CMK (cell line): ENCODE measurements at regions not wholly inside any gene's neighbourhood (a gene's known extent, or its start where the extent isn't known, plus 50 kb on each side); places are given as distances from the start of the nearest gene placed in this dataset.

Source experiments
- DNase-seq: peaks from one replicate; pipeline ENCODE4 v3.0.0-alpha.2; 2010; ENCODE audit warnings: low read depth

DNA sequence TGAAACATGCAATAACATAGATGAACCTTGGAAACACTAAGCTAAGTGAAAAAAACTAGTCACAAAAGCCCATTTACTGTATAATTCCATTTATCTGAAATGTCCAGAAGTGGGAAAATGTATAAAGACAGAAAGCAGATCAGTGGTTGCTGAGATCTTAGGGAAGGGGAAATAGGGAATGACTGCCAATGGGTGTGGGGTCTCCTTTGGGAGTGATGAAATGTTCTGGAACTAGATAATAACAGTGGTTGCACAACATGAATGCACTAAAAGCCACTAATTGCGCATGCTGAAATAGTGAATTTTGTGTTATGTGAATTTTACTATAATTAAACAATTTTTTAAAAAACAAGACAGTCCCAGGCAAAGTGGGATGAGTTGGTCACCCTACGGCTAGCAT, 472.8 kb downstream of the CCDC171 start:
- no peak for DNase-seq

DNA sequence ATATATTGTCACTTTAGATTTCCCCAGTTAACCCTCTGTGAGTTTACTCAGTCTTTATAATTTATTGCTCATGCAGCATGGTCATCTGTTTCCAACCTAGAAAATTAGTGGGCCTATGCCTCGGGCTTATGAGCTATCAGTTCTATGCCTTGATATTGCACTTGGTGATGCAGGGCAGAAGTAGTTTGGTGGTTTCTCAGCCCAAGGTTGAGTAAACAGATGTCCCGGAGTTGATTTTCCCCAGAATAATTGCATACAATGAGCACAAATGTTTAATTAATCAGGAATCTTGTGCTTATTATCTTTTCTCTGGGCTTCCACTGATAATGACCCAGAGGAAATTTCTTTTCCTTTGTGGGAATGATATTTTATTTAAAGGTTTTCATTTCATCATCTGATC, 474.0 kb downstream of the CCDC171 start:
- no peak for DNase-seq

DNA sequence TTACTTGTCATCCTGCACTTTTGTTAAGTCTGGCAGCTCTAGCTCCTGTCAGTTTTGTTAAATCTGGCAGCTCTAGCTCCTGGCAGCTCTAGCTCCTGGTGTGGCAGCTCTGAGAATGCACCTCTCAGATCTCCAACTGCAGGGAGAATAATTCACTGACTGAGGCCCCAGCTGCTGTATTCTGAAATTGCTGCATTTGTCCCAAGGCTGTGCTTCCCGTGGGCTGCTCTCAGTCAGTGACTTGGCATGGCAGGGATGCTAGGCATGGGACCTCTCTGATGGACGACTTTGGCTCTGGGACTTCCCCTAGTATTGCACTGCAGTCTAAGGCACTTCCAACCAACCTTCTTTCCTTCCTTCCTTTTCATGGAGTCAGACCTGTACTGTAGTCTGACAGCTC, 475.7 kb downstream of the CCDC171 start:
- no peak for DNase-seq

DNA sequence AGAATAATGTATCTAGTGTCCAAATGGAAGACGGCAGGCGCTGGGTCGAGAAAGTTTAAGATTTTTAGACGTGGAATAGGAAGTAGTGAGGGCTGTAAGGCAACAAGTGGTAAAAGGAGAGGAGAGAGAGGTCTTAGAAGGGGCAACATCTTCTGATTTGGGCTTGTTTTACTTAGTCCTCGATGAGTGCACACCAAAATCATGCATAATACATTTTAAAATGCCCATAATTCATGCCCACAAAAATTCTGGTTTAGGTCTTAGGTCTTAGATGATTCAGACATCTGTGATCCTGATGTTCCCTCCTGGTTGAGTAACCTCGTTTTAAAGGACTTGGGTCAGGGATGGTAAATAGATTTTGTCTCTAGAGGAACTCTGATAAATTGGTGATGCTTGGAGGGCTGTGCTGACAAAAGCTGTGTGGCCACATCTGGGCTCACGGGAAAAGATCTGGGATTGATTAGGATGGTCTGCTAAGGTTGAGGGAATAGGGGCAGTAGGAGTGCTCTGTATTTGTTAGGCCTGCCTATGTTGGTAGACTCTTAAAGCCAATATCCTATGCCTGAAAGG, 476.3 kb downstream of the CCDC171 start:
- DNase-seq = no peak

DNA sequence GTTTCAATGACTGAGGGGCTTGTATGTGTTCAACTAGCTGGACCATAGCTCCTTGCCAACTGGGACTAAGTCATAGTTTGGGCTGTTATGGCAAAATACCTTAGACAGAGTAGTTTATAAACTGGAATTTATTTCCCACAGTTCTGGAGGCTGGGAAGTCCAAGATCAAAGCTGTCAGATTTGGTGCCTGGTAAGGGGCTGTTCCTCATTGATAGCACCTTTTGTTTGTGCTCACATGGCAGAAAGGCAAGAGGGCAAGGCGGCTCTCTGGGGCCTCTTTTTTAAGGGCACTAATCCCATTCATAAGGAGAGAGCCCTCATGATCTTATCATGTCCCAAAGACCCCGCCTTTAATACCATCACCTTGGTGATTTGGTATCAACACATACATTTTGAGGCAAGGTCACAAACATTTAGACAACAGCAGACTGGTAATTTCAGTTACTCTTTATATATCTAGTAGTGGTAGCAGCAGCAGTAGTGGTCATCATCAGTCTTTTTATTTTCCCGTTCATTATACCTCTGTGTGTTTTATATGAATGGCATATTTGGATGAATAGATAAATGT, 477.0 kb downstream of the CCDC171 start:
- no peak for DNase-seq

DNA sequence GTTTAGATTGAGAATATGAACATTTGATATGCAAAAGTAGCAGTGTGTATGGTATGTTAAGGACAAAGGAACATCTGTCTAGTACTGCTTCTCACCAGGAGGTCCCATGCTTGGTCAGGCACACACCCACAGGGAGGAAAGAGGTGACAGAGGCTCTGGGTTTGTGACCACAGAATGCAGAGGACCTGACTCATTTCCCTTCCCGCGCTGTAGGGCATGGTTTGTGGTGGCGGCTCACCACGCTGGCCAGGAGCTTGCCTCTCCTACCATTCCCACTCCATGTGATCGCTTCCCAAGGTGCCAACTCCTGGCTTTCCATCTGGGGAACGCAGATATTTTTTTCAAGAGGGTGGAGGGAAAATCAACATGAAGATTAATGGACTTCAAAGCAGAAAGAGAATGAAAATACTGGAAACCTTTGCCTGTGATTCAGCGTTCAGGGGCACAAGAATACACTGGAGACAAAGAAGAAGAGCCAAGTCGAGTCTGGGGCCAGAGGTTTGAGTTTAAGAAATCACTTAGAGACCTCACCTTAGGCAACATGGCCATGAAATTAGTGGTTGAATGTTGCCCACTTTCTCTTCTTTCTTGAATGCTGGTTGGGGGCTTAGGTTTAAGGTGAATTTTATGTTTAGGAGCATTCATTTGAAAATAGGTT, 477.8 kb downstream of the CCDC171 start:
- no peak for DNase-seq

DNA sequence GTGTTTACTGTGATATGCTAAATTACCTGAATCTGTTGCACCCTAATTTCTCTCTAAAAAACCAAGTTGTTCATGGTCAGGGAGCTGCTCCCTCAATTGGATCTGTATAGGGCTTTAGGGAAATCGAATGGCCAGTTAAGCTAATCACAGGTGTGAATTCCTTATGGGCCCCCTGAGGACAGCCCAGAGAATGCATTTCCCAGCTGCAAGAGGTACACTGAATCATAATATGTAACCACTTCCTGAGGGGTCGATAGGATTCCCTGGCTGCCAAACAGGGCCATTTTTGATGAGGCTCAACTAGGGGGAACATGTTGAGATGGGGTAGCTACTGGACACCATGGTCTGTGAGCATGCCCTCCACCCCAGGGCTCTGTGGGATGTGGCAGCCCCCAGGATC, 478.6 kb downstream of the CCDC171 start:
- no peak for DNase-seq

DNA sequence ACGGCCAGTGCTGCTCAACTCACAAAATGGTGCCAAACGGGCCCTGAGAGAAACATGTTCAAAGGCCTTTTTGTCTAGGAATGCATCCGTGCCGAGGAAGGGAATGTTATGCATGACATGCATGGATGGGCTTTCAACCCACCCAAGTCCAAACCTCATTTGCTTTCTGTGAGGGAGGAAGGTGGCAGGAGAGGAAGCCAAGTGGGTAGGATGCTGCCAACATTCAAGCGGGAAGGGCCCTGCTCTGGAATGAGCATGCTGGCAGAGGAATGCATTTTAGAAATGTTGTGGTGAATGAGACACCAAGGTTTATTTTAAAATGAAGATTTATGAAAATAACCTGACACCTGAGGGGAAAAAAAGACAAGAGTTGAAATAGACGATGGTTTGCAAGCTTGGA, 479.1 kb downstream of the CCDC171 start:
- no peak for DNase-seq

DNA sequence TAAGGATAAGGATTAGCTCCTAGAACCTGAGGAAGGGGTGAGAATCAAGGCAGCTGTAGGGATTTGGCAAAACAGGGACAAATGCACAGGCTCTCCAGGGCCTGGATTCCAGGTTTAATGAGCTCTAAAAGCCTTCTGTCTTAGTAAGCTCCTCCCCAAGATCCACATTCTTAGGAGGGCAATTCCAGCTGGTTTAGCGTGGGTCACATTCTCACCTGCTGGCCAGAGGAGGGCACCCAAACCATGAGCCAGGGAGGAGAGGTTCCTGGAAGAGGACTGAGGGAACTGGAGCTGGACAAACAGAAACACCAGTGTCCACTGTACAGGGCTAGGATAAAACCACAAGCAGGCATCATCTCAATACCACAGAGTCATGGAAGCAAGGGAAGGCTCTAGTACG, 480.0 kb downstream of the CCDC171 start:
- DNase-seq = no peak

DNA sequence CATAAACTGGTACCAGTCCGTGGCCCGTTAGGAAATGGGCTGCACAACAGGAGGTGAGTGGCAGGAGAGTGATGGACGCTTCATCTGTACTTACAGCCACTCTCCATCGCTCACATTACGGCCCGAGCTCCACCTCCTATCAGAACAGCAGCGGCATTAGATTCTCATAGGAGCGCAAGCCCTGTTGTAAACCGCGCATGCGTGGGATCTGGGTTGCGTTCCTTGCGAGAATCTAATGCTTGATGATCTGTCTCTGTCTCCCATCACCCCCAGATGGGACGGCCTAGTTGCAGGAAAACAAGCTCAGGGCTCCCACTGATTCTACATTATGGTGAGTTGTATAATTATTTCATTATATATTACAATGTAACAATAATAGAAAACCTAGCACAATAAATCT, 480.4 kb downstream of the CCDC171 start:
- DNase-seq = no peak

DNA sequence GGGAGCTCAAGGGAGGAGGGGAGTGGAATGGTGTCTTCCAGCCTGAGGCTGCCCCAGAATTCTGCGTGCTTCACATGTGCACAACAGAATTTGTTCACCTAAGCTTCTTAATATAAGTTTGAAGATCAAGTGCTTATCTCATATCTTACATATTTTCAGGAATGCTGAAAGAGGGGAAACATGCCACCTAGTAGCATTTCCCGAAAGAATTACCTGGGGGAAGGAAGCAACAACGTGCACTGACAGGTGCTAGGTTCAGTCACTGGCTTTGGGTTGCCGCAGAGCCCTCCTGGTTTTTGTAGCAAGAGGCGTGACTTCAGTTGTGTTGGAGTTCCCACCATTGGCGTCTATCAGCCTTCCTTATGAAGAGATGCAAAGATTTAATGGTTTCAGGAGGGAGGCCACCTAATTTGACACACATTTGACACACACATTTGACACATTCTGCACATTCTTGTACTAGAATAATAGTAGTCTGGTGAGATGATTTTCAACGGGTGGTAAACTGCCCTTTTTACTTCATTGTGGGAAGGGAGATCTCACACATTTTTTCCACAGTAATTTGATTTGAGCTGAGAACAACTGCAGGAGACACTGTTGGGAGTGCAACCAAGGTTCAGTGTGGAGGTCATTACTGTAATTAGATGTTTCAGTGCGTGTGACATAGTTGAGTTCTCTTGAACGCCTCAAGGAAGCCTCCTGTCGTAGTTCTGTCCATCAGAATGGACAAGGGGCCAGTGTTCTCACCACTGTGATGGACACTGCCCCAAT, 481.3 kb downstream of the CCDC171 start:
- no peak for DNase-seq

DNA sequence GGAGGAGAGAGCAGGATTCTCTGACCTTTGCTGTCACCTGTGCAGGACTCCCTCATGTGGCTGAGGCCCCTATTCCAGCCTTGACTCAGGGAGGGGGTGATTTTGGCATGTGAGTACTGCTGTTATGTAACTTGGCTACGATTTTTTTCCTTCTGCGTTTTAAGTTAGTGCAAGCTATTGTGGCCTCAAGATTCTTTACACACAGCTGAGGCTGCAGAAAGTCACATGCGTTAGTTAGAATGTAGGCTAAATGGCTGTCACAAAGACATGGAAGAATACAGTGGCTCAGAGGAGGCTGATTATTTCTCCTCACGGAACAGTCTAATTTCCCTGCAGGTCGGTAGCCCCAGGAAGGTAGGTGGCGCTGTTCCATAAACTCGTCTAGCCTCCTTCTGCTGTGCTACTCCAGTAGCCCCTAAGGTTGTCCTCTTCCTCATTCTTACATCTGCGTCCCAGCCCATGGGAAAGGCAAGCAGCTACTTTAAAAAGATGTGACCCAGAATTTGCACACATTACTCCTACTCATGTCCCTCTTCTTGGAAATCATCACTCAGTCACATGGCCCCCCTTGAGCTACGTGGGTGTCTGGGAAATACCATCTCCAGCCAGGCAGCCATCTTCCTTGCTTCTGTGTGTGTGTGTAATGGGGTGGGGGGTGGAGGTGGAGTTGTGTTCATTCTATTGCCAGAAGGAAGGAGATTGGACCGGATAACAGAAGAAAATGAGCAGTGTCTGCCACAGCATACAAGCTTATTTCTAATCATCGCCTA, 486.6 kb downstream of the CCDC171 start:
- DNase-seq = no peak

DNA sequence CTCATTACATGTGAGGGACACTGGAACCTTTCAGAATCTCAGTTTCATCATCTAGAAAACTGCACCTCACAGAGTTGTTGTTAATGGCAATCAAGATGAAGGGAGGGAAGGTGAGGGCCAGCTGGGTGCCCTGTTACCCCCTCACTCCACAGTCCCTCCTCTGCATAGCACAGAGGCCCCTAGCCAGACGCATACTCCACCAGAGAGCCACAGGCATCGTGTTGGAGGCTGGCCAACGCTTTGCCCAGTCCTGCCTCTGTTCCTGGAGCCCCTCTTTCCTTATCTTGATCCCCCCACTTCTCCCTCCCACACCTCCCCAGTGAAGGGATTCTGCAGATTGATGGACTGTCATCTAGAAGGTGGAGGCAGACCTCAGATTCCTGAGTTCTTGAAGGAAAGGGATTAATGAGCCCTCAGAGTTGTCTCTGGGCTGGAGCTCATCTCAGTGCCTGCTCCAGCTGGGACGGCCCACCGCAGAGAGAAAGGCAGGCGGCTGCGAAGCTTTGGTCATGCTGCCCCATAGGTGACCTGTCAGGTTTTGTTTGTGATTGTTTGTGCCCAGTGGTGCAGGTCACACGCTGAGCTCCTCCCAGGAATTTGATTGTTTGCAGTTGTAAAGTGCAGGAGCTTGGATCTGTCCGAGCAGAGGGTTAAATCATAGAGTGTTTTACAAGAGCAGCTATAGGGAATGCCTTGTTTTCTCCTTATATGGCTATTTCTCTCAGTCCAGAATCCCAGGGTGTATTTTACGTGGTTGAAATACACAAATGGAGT, 487.3 kb downstream of the CCDC171 start:
- no peak for DNase-seq

DNA sequence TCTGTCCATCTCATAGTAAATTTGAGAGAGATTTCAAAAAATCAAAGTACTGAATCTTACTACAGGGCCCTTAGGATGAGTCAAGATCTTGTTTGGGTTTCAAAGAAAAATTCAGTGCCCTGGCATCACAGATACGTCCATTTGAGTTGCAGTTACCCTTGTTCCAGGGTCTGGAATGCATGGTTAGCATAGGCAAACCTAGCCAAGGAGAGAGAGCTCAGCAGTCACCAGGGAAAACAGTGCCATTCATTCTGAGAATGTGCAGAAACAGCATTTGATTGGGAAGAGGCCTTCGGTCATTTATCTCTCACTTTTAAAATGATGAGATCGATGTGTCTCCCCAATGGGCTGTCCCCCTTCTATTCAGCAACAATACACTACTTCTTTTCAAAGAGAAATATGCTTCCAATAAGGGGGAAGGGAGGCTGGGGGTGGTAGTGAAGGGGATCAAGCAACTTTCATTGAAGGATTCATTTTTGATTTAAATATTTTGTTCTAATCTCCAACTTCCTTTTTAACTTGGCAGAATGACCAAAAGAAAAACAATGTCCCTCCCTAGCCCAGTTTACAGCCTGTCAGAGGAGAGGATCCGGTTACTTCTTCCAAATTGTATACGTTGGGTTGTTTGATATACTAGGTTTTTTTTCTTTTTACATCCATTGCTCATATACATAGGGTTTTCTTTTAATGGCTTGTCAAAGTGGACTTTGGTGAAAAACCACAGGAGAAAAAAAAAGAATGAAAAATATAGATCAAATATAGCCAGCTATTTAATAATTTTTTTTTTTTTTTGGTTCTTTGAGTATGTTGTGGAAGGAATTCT, 491.1 kb downstream of the CCDC171 start:
- DNase-seq = no peak

DNA sequence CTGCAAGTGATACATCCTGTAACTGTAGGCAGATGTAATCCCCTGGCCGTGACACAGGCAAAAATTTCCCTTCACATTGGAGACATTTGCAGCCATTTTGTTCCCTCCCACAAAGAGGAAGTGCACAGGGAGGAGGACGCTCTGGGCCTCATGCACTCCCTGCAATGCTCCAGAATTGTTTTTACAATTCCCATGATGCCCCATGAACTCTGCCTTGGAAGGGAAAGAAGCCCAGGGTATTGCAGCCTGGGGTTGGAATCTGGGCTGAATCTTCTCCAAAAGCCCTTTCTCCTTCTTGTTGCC, 491.7 kb downstream of the CCDC171 start:
- no peak for DNase-seq

DNA sequence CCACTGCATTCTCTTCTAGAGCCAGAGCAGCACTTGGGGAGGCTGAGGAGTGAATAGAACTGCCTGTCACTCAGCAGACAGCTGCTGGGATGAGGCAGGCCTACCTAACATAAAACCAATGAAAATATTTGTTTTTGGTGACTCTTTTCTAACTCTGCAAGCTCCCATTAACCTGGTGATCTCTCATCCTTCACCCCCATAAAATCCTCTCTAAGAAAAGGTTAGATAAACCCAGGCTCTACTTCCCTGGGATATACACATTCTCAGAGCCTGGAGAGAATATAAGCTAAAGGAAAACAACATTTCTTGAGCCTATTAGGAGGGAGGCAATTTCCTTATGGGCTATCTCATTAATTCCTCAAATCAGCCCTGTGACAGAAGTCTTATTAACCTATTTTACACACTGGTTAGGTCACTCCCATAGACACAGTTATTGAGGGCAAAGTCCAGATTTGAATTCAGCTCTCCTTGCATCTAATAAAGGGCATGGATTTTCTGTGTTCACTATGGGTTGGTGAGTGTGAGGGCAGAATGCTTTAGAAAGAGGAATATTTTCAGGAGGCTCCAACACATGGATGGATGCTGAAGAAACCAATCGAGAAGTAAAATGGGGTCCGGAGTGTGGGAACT, 492.9 kb downstream of the CCDC171 start:
- DNase-seq = no peak

DNA sequence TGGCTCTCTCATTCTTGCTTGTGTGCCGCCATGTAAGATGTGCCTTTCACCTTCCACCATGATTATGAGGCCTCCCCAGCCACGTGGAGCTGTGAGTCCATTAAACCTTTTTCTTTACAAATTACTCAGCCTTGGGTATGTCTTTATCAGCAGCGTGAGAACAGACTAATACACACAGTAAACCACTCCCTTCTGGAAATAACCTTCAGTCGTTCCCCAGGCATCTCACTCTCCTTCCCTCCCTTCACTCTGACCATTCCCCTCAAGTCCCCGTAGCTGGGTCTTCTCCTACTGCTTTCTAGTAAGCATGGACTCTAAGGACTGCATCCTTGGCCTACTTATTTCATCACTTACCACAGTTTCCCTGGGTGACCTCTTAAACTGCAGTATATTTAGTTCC, 493.9 kb downstream of the CCDC171 start:
- DNase-seq = no peak

DNA sequence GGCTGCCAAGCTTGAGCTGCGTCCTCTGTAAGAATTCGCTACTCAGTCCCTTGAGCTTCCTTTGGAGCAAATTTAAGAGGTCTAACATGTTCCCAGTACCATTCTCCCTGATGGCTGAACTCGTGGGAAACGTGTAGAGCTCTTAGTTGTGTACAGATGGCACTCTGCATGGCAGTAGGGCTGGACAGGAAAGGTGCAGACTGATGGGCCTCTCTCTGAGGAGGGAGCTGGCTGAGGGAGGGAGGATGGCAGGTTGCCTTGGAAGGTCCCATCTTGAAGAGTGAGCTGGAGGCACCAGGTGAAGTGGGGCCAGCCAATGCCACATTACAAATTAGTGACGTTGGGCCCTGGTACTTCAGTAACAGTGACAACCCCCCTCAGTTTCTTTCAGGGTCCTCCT, 495.3 kb downstream of the CCDC171 start:
- DNase-seq = no peak

DNA sequence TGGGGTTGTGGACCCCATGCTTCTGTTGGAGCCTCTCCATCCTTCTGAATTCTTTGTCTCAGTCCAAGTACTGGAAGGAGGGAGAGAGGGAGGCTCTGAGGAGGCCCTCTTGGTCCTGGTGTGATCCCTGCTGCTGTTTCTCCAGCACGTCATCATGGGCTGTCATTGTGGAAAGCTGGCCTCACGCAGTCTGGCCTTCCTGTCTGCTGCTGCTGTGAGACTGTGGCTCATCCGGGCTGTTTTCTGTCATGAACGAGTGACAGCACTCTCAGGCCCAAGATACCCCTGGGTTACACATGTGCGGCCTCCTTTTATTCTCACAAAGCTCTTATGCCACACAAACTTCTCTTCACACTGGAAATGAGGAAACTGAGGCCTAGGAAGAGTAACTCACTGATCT, 499.3 kb downstream of the CCDC171 start:
- DNase-seq = no peak

DNA sequence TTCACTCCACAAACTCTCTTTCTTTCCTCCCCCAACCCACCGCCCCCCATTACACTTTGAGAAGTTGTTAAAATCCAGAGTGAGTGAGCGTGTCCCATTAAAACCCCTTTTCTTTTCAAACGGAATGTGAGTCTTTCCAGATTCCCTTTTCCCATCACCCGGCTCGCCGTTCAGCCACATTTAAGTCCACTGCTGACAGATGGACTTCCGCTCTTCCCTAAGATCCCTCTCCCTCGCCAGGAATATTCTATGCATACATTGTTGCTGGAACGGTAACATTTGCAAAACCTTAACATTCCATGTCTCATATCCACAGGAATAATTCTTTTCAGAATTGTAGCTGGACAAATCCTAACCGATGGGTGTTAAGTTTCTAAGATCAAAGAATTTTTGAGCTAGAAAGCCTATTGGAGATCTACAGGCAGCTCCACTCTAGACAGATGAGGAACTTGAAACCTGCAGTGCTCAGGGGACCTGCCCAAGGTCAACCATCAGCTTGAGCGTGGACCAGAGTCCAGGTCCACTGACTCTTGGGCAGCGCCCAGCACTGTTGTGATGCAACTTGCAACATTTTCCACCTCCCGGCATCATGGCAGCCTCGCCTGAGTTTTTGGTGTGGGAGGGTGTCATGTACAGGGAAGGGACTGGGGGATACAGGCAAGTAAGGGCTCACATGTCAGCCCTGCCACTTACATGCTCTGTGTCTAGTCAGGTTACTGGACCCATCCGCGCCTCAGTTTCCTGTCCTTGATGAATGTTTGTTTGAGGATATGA, 500.1 kb downstream of the CCDC171 start:
- no peak for DNase-seq
